Thyroid gland (tissue), 4 donors: ENCODE measurements at regions not wholly inside any gene's neighbourhood (a gene's known extent, or its start where the extent isn't known, plus 50 kb on each side); places are given as distances from the start of the nearest gene placed in this dataset.

Experiments
- DNase-seq, 2 donors: peaks; one replicate each; pipeline ENCODE4 v3.0.0-alpha.2; 2019
- H3K27ac ChIP-seq, 3 donors: fragments of 200-600 bp; sonication (generic); 1 replicate in 2 of 3; 2 replicates in 1 of 3; pipeline ENCODE4 v1.5.1; 2016 to 2019; ENCODE audit warnings: mild to moderate bottlenecking in 1 of 3, moderate library complexity in 1 of 3
- H3K27me3 ChIP-seq: fragments of 200-600 bp; sonication (generic); one replicate; pipeline ENCODE4 v1.5.1; 2019
- H3K36me3 ChIP-seq, 2 donors: fragments of 200-600 bp; sonication (generic); one replicate each; pipeline ENCODE4 v1.5.1; 2016 to 2019
- H3K4me1 ChIP-seq, 2 donors: fragments of 200-600 bp; sonication (generic); one replicate each; pipeline ENCODE4 v1.5.1; 2017 to 2019
- H3K4me3 ChIP-seq, 3 donors: fragments of 200-600 bp; sonication (generic); replicated peaks in 1 of 3; 1 replicate in 2 of 3; 2 replicates in 1 of 3; pipeline ENCODE4 v1.5.1; 2016; ENCODE audit warnings: mild to moderate bottlenecking in 1 of 3
- H3K9me3 ChIP-seq: fragments of 200-600 bp; sonication (generic); one replicate; pipeline ENCODE4 v1.5.1; 2017
- POLR2A ChIP-seq, 2 donors: fragments of 450-650 bp; IDR thresholded peaks; one replicate each; pipeline ENCODE4 v1.6.1; 2017; ENCODE audit warnings: antibody characterized with exemption in 2 of 2, mild to moderate bottlenecking in 2 of 2, moderate library complexity in 1 of 2
- WGBS, 2 donors: methylation state at CpG; one replicate each; pipeline ENCODE4 v1.1.5; 2017; 5-methylcytosine and 5-hydroxymethylcytosine counted together
- intact Hi-C: fragments of 100-400 bp; cut with DNase I; formaldehyde crosslinking; loops from one replicate; pipeline ENCODE4 v1.15.1; 2023
- TF ChIP-seq, protein P1 (sequence below), 6 experiments: fragments of 200-600 bp in 3 of 6; fragments of 450-650 bp in 3 of 6; sonication (generic) in 3 of 6; IDR thresholded peaks; one replicate each; pipeline ENCODE4 v1.5.1; 2016 to 2019; ENCODE audit warnings: antibody characterized with exemption in 6 of 6, mild to moderate bottlenecking in 2 of 6, inconsistent platforms in 1 of 6, moderate library complexity in 1 of 6

- Histone ChIP-seq H3K4me3 (no peak overlapping the region), H3K9me3 (no peaks in the 10 kb centered on the region), H3K36me3 (no peaks in the 10 kb centered on the region), H3K4me1 (no peaks in the 10 kb centered on the region), H3K27me3 (no peaks in the 10 kb centered on the region), H3K27ac (no peak overlapping the region)
- DNase-seq, result no peak
- WGBS, 2 donors, result 60 to 63% methylated on average over 6 of the region's 6 CpGs
- TF ChIP-seq, protein P1, sequence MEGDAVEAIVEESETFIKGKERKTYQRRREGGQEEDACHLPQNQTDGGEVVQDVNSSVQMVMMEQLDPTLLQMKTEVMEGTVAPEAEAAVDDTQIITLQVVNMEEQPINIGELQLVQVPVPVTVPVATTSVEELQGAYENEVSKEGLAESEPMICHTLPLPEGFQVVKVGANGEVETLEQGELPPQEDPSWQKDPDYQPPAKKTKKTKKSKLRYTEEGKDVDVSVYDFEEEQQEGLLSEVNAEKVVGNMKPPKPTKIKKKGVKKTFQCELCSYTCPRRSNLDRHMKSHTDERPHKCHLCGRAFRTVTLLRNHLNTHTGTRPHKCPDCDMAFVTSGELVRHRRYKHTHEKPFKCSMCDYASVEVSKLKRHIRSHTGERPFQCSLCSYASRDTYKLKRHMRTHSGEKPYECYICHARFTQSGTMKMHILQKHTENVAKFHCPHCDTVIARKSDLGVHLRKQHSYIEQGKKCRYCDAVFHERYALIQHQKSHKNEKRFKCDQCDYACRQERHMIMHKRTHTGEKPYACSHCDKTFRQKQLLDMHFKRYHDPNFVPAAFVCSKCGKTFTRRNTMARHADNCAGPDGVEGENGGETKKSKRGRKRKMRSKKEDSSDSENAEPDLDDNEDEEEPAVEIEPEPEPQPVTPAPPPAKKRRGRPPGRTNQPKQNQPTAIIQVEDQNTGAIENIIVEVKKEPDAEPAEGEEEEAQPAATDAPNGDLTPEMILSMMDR (IDR thresholded peaks at IDR 0.05), result no peak
- TF ChIP-seq POLR2A (IDR thresholded peaks at IDR 0.05), result no peak
- intact Hi-C loops, result no loop called here
Observed at GRCh38 chr12:58727521-58727920, 192.8 kb downstream of the LRIG3 start.

- DNase-seq, result no peak
- no peaks in the 10 kb centered on the region for H3K9me3 ChIP-seq
- 91 to 92% methylated on average over 1 of the region's 1 CpG for WGBS, 2 donors
- TF ChIP-seq POLR2A (IDR thresholded peaks at IDR 0.05), result no peak
- TF ChIP-seq, protein P1 (IDR thresholded peaks at IDR 0.05), result no peak
- intact Hi-C loops, result no loop called here
- no peak overlapping the region for H3K4me3 ChIP-seq
- H3K4me1 ChIP-seq, result no peaks in the 10 kb centered on the region
- no peaks in the 10 kb centered on the region for H3K27me3 ChIP-seq
- H3K36me3 ChIP-seq, result no peaks in the 10 kb centered on the region
- H3K27ac ChIP-seq, result no peak overlapping the region
Observed at GRCh38 chr12:58728397-58728796, 191.9 kb downstream of the LRIG3 start.

GRCh38 chr12:58731096-58731495 is 189.2 kb downstream of the LRIG3 start:
- intact Hi-C loops, result no loop called here
- DNase-seq, result no peak
- H3K9me3 ChIP-seq, result no peaks in the 10 kb centered on the region
- H3K4me3 ChIP-seq, result no peak overlapping the region
- TF ChIP-seq, protein P1 (IDR thresholded peaks at IDR 0.05), result no peak
- TF ChIP-seq POLR2A (IDR thresholded peaks at IDR 0.05), result no peak
- no peak overlapping the region for H3K27ac ChIP-seq
- no peaks in the 10 kb centered on the region for H3K36me3 ChIP-seq
- no peaks in the 10 kb centered on the region for H3K4me1 ChIP-seq
- H3K27me3 ChIP-seq, result no peaks in the 10 kb centered on the region

DNA sequence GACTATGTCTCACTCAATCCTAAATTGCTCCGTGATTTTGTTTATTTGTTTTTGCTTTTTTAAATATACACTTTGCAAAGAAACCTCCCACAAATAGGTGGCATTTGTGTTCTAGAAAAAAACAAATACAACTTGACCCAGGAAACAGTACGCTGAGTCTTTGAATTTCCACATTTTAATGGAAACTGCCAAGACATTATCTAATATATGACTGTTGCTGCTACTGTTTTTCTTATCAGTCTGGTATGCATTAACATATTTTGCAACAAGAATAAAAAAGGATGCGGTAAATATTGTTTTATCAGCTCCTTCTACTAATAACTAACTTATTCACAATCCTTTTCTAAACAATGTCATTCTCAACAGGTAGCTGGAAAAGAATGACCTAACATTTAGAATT is 187.4 kb downstream of the LRIG3 start:
- H3K36me3 ChIP-seq, result no peaks in the 10 kb centered on the region
- H3K27me3 ChIP-seq, result no peaks in the 10 kb centered on the region
- no peaks in the 10 kb centered on the region for H3K4me1 ChIP-seq
- DNase-seq, result no peak
- TF ChIP-seq, protein P1 (IDR thresholded peaks at IDR 0.05), result no peak
- TF ChIP-seq POLR2A (IDR thresholded peaks at IDR 0.05), result no peak
- H3K27ac ChIP-seq, result no peak overlapping the region
- intact Hi-C loops, result no loop called here
- 77 to 80% methylated on average over 3 of the region's 3 CpGs for WGBS, 2 donors
- H3K4me3 ChIP-seq, result no peak overlapping the region
- no peaks in the 10 kb centered on the region for H3K9me3 ChIP-seq

DNA sequence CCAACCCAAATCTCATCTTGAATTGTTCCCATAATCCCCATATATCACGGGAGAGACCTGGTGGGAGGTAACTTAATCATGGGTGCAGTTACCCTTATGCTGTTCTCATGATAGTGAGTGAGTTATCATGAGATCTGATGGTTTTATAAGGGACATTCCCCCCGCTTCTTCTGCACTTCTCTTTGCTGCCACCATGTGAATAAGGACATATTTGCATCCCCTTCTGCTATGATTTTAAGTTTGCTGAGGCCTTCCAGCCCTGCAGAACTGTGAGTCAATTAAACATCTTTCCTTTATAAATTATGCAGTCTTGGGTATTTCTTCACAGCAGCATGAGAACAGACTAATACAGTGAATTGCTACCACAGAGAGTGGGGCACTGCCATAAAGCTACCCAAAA is 179.1 kb downstream of the LRIG3 start:
- WGBS, 2 donors, result 94 to 96% methylated on average over 2 of the region's 2 CpGs
- TF ChIP-seq, protein P1 (IDR thresholded peaks at IDR 0.05), result no peak
- TF ChIP-seq POLR2A (IDR thresholded peaks at IDR 0.05), result no peak
- DNase-seq, result no peak
- Histone ChIP-seq H3K36me3 (no peaks in the 10 kb centered on the region), H3K27me3 (no peaks in the 10 kb centered on the region), H3K4me3 (no peak overlapping the region), H3K4me1 (no peaks in the 10 kb centered on the region), H3K9me3 (no peaks in the 10 kb centered on the region), H3K27ac (no peak overlapping the region)
- intact Hi-C loops, result no loop called here
